Lower lobe of right lung (tissue), 2 donors: ENCODE measurements at regions not wholly inside any gene's neighbourhood (a gene's known extent, or its start where the extent isn't known, plus 50 kb on each side); places are given as distances from the start of the nearest gene placed in this dataset.

Source experiments
- ATAC-seq, 2 donors: fragments of 200-7000 bp; cut with Tn5 transposase; one replicate each; pipeline ENCODE4 v1.9.1; 2020 to 2022; ENCODE audit warnings: mild to moderate bottlenecking in 2 of 2, moderate library complexity in 2 of 2
- DNase-seq: peaks from one replicate; pipeline ENCODE4 v3.0.0-alpha.2; 2020
- H3K27ac ChIP-seq: fragments of 200-600 bp; one replicate; pipeline ENCODE4 v1.8.0; 2022
- H3K27me3 ChIP-seq: fragments of 200-600 bp; one replicate; pipeline ENCODE4 v1.8.0; 2022; ENCODE audit warnings: low read depth
- H3K36me3 ChIP-seq: fragments of 200-600 bp; one replicate; pipeline ENCODE4 v1.8.0; 2022; ENCODE audit warnings: mild to moderate bottlenecking
- H3K4me1 ChIP-seq: fragments of 200-600 bp; one replicate; pipeline ENCODE4 v1.8.0; 2022
- H3K4me3 ChIP-seq: fragments of 200-600 bp; one replicate; pipeline ENCODE4 v1.8.0; 2022; ENCODE audit warnings: mild to moderate bottlenecking
- H3K9me3 ChIP-seq: fragments of 200-600 bp; one replicate; pipeline ENCODE4 v1.8.0; 2022
- intact Hi-C: fragments of 100-400 bp; cut with DNase I; formaldehyde crosslinking; loops from one replicate; pipeline ENCODE4 v1.11.0; 2022
- TF ChIP-seq, protein P1 (sequence below): fragments of 200-600 bp; IDR thresholded peaks from one replicate; pipeline ENCODE4 v1.8.0; 2022; ENCODE audit warnings: antibody characterized with exemption, mild to moderate bottlenecking
- donor health status: DM: no; HTN: yes; CAD: no; lungs with severe emphysema.

DNA sequence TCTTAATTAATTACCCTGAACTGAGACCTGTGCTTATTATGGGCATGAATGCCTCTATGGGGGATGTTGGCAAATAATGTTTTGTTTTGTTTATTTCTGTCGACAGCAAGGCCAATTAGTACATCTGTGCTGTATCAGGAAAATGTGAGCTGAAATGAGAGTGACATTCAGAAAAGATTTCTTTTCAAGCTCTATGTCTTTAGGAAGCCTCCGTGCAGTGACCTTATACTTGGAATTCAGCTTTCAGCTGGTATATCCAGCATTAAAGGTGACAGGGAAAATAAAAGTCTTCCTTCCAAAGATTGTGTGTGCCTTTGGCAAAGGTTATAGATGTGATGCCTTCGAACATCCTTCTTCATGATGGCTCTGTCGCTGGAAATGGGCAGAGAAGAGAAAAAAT, 1061.1 kb downstream of the SORCS3 start:
- DNase-seq (no peak), ATAC-seq (no peak)
- Histone ChIP-seq H3K4me1 (no peaks in the 10 kb centered on the region), H3K36me3 (no peaks in the 10 kb centered on the region), H3K27me3 (no peaks in the 10 kb centered on the region), H3K9me3 (no peaks in the 10 kb centered on the region), H3K4me3 (no peak overlapping the region), H3K27ac (no peak overlapping the region)
- intact Hi-C loops: no loop called here
- TF ChIP-seq, protein P1, sequence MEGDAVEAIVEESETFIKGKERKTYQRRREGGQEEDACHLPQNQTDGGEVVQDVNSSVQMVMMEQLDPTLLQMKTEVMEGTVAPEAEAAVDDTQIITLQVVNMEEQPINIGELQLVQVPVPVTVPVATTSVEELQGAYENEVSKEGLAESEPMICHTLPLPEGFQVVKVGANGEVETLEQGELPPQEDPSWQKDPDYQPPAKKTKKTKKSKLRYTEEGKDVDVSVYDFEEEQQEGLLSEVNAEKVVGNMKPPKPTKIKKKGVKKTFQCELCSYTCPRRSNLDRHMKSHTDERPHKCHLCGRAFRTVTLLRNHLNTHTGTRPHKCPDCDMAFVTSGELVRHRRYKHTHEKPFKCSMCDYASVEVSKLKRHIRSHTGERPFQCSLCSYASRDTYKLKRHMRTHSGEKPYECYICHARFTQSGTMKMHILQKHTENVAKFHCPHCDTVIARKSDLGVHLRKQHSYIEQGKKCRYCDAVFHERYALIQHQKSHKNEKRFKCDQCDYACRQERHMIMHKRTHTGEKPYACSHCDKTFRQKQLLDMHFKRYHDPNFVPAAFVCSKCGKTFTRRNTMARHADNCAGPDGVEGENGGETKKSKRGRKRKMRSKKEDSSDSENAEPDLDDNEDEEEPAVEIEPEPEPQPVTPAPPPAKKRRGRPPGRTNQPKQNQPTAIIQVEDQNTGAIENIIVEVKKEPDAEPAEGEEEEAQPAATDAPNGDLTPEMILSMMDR: no peak

DNA sequence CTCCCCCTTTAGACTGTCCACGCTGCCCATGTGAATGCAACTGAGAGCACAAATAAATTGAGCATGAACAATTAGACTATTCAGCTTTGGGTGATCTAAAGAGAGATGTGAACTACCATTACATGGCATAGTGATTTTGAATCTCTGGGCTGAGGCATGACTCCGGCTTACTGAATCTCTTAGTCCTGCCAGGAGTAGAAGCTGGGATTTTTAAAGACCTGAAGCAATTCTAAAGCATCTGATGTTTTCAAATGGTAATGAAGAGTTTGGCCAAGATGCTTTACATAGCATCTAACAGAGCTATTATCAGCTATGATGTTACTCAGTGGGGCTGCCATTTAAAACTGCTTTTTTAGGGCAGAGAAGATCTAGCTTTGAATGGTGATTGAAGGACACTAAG, 1059.1 kb downstream of the SORCS3 start:
- H3K4me1 ChIP-seq: no peaks in the 10 kb centered on the region
- H3K9me3 ChIP-seq: no peaks in the 10 kb centered on the region
- DNase-seq (no peak), ATAC-seq (no peak)
- no peak overlapping the region for H3K4me3 ChIP-seq
- no peaks in the 10 kb centered on the region for H3K36me3 ChIP-seq
- intact Hi-C loops: no loop called here
- H3K27ac ChIP-seq: no peak overlapping the region
- no peaks in the 10 kb centered on the region for H3K27me3 ChIP-seq
- TF ChIP-seq, protein P1: no peak

DNA sequence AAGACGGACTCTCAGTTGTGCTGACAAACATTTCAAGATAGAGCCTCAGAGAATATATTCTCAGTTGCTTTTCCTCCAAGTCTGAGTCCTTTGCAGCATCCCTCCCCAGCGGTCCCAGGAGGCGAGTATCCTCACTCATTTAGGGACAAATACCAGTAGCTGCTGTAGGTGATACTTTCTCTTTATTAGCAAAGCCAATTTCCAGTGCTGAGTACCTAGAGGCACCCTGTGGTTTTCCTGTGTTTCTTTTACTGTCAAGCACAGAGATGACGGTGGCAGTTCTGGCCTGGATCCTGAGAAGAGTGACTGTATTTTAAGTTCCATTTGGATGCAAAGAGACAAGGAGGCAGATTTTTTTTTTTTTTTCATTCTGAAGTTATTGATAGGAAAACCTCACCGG, 1058.4 kb downstream of the SORCS3 start:
- ATAC-seq (no peak), DNase-seq (no peak)
- Histone ChIP-seq H3K4me1 (no peaks in the 10 kb centered on the region), H3K36me3 (no peaks in the 10 kb centered on the region), H3K9me3 (no peaks in the 10 kb centered on the region), H3K4me3 (no peak overlapping the region), H3K27me3 (no peaks in the 10 kb centered on the region), H3K27ac (no peak overlapping the region)
- TF ChIP-seq, protein P1: no peak
- intact Hi-C loops: no loop called here

DNA sequence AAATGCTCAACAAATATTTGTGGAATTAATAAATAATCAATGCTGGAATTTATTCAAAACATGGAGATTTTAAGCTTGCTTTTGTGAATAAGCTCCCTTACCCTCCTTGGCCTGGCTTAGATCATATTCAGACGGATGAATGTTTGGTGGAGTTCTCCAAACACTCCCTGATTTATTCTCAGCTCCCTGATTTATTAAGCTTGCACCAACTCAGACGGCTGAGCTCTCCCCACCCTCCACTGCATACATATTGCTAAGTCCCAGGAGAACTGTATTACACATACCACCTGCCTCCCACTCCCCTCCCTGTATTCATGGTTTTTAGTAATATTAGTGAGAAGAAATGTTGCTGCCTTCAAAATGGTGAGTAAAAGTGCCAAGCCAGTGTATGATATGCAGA, 1057.5 kb downstream of the SORCS3 start:
- H3K27me3 ChIP-seq: no peaks in the 10 kb centered on the region
- no peaks in the 10 kb centered on the region for H3K9me3 ChIP-seq
- TF ChIP-seq, protein P1: no peak
- H3K27ac ChIP-seq: no peak overlapping the region
- DNase-seq: no peak
- intact Hi-C loops: no loop called here
- no peaks in the 10 kb centered on the region for H3K36me3 ChIP-seq
- no peak overlapping the region for H3K4me3 ChIP-seq
- ATAC-seq: no peak
- no peaks in the 10 kb centered on the region for H3K4me1 ChIP-seq

DNA sequence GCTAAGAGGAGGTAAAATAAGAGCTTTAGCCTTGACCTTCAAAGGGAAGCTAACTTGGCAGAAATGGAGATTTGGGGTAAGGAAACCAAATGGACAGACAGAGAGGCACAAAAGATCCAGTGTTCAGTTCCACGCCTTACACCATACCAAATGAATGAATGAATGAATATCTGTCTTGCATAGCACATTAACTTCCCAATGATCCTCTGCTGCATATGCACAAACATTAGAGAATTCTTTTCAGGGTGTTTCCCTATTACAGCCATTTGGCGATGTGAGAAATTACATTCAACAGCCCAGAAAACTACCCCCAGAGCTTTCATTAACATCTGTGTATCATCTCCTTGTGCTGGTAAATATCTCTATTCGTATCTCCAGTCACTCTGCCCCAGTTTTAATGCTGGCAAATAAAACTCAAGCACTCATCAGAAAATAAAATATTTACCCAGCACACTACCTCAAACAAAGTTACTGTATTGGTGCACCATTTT, 1056.2 kb downstream of the SORCS3 start:
- Histone ChIP-seq H3K36me3 (no peaks in the 10 kb centered on the region), H3K27me3 (no peaks in the 10 kb centered on the region), H3K27ac (no peak overlapping the region), H3K4me1 (no peaks in the 10 kb centered on the region), H3K4me3 (no peak overlapping the region), H3K9me3 (no peaks in the 10 kb centered on the region)
- intact Hi-C loops: no loop called here
- DNase-seq: no peak
- TF ChIP-seq, protein P1: no peak
- ATAC-seq: no peak

DNA sequence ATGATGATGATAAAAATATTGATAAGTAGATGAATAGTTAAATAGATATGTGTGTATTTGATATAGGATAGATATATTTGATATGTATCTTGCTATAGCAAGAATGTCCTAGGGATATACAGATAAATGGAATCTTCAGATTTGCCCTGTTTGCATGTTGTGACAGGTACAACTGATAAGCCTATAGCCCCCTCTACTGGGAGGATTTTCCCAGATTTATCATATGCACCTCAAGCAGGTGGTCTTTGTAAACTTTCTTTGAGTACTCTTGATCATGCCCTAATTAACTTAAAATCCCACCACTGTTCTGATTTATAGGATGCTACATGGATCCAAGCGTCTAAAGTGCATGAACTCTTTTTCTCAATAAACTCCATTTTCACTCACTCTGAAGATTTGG, 1050.7 kb downstream of the SORCS3 start:
- Histone ChIP-seq H3K4me3 (no peak overlapping the region), H3K9me3 (no peaks in the 10 kb centered on the region), H3K27me3 (no peaks in the 10 kb centered on the region), H3K27ac (no peak overlapping the region), H3K4me1 (no peaks in the 10 kb centered on the region), H3K36me3 (no peaks in the 10 kb centered on the region)
- TF ChIP-seq, protein P1: no peak
- ATAC-seq (no peak), DNase-seq (no peak)
- intact Hi-C loops: no loop called here
